Heart left ventricle (tissue), 13 donors: ENCODE measurements at regions not wholly inside any gene's neighbourhood (a gene's known extent, or its start where the extent isn't known, plus 50 kb on each side); places are given as distances from the start of the nearest gene placed in this dataset.

Experiments
- POLR2A ChIP-seq, 2 donors: fragments of 450-650 bp; IDR thresholded peaks; one replicate each; pipeline ENCODE4 v1.6.1; 2017; ENCODE audit warnings: antibody characterized with exemption in 2 of 2, mild to moderate bottlenecking in 2 of 2, moderate library complexity in 2 of 2
- TF ChIP-seq, protein P1 (sequence below), 12 donors: fragments of 200-600 bp; sonication (generic) in 4 of 12; IDR thresholded peaks; one replicate each; pipeline versions ENCODE4 v1.5.0 to v1.8.0; 2018 to 2022; ENCODE audit warnings: antibody characterized with exemption in 12 of 12, mild to moderate bottlenecking in 5 of 12
- donor health status: ischemic (EF 13 %, LVEDD 7.1; RV severe dilation, severe dysfunction).
- donor health status: DM: no; HTN: yes; CAD: no.
- donor health status: DM: no; HTN: no; CAD: no.
- donor health status: ischemic (EF 25% LVEDD 6.9; RV normal size, moderate dysfunction).
- donor health status: ischemic (EF 25% LVEDD 5.7; RV mildly dilated, moderate dysfunction).
- donor health status: ischemic (EF 35%, LVEDD 5.7; RV mildly dilated, moderate dysfunction).
- donor health status: nonischemic (EF 11% LVEDD 7.7; RV severe dilation, severe dysfunction).
- donor health status: DM: yes; HTN: yes; CAD: no.
- donor health status: PGD.
- donor health status: ischemic (EF 29% LVEDD 5.4; RV normal size, mild dysfunction).
- donor health status: nonischemic (EF 23%, LVEDD 6.1; RV moderate dilation, normal function).

DNA sequence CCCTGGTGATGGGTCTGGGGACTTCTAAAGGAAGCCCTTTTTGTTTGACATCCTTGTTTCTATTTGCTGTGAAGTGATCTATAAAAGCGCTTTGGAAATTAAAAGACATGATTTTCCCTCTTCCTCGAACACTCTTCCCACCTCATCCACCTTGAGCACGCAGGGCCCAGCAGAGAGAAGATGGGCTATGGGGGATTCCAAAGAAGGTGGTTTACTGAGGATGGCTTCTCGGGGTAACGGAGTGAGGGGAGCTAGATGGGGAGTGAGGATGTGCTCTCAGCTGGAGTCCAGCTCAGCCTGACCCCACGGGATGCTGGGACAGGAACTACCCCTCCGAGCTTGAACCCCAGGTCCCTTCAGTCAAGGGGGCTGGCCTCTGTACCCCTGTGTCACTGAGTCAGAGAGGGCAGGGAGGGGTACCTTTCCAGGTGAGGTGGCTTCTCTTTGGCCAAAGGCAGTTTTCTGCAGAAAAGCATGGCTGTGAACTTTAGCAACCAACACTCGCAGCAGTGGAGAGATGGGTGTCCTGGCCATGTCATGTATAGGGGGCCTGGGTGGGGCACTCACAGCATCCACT is 180.7 kb upstream of the SMAD3 start:
- TF ChIP-seq, protein P1, sequence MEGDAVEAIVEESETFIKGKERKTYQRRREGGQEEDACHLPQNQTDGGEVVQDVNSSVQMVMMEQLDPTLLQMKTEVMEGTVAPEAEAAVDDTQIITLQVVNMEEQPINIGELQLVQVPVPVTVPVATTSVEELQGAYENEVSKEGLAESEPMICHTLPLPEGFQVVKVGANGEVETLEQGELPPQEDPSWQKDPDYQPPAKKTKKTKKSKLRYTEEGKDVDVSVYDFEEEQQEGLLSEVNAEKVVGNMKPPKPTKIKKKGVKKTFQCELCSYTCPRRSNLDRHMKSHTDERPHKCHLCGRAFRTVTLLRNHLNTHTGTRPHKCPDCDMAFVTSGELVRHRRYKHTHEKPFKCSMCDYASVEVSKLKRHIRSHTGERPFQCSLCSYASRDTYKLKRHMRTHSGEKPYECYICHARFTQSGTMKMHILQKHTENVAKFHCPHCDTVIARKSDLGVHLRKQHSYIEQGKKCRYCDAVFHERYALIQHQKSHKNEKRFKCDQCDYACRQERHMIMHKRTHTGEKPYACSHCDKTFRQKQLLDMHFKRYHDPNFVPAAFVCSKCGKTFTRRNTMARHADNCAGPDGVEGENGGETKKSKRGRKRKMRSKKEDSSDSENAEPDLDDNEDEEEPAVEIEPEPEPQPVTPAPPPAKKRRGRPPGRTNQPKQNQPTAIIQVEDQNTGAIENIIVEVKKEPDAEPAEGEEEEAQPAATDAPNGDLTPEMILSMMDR (IDR thresholded peaks at IDR 0.05): no peak
- TF ChIP-seq POLR2A (IDR thresholded peaks at IDR 0.05): no peak
